ENCODE measurements at regions not wholly inside any gene's neighbourhood (a gene's known extent, or its start where the extent isn't known, plus 50 kb on each side); places are given as distances from the start of the nearest gene placed in this dataset.
"Not testable (repeated sequence)": the region's sequence is repeated elsewhere in the genome, so short reads cannot be mapped to it uniquely, and the experiment has no call there.

DNA sequence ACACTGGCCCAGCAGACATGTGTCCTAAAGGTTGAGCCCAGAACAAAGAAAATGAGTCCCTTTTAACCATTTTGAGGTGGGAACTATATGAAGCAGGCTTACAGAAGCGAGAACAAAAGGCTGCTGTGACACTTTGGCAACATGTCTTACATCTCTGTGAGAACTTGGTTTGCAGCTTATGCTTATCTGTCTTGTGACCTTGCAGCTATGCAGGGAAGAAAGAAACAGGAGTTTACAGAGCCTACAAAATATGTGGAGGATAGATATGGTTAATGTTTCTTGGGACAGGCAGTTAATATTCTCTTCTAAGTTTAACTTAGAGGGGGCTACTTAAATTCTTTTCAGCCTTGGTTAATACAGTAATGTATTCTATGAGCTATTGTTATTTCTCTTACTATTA is 209.1 kb downstream of the PTH2R start:
- FAIRE-seq; DNase-seq (ENCODE audit: low read depth in 1 of 2, low spot score in 2 of 2); H2BK5ac ChIP-seq (ENCODE audit: low read depth, low read length); H3K79me1 ChIP-seq (ENCODE audit: low read depth, low read length); H3K36me3 ChIP-seq (ENCODE audit: control insufficient read depth in 2 of 4, insufficient read depth in 4 of 4, low read length in 3 of 4); H3K4ac ChIP-seq (replicated peaks; ENCODE audit: insufficient read length, low read depth, low read length); H2BK15ac ChIP-seq (ENCODE audit: low read length); H3K23ac ChIP-seq (ENCODE audit: insufficient read length); H2AK5ac ChIP-seq (ENCODE audit: low read depth, low read length); H2AFZ ChIP-seq (ENCODE audit: low read length); H3K9ac ChIP-seq (replicated peaks in 1 of 4; ENCODE audit: extremely low read depth in 1 of 4, low read depth in 3 of 4, low read length in 3 of 4); POLR2A ChIA-PET (ENCODE audit: partially characterized antibody); H4K8ac ChIP-seq (ENCODE audit: extremely low read depth, insufficient read depth, low read length); H3K27me3 ChIP-seq (replicated peaks in 1 of 4; ENCODE audit: control insufficient read depth in 3 of 4, extremely low read depth in 1 of 4, insufficient read depth in 3 of 4, low read length in 3 of 4); H3K9me3 ChIP-seq (ENCODE audit: insufficient read depth in 2 of 2, low read depth in 1 of 2, low read length in 1 of 2); H3K79me2 ChIP-seq (ENCODE audit: control insufficient read depth in 1 of 2, insufficient read depth in 2 of 2, low read length in 2 of 2); H2BK20ac ChIP-seq (ENCODE audit: low read length); H3K4me2 ChIP-seq (ENCODE audit: insufficient read depth in 1 of 2, low read depth in 2 of 2, low read length in 2 of 2); H3K4me1 ChIP-seq (replicated peaks in 1 of 4; ENCODE audit: control insufficient read depth in 3 of 4, insufficient read depth in 4 of 4, low read length in 3 of 4); H3K14ac ChIP-seq (ENCODE audit: insufficient read length); H3K18ac ChIP-seq (ENCODE audit: extremely low read depth, low read length); H4K5ac ChIP-seq (ENCODE audit: insufficient read length, low read depth, low read length); H4K20me1 ChIP-seq (replicated peaks in 1 of 2; ENCODE audit: control insufficient read depth in 1 of 2, insufficient read depth in 2 of 2, low read length in 2 of 2); H2BK120ac ChIP-seq (replicated peaks; ENCODE audit: low read depth, low read length); H4K91ac ChIP-seq (replicated peaks; ENCODE audit: insufficient read length, low read length); H3K23me2 ChIP-seq (ENCODE audit: low read depth, low read length); H2BK12ac ChIP-seq (ENCODE audit: low read depth, low read length); H3K4me3 ChIP-seq (ENCODE audit: extremely low read depth in 1 of 4, insufficient read depth in 2 of 4, low read depth in 3 of 4, low read length in 4 of 4); H3K27ac ChIP-seq (ENCODE audit: low read depth, low read length); H3K56ac ChIP-seq (replicated peaks; ENCODE audit: insufficient read length, low read depth, low read length): not testable (repeated sequence)
- CTCF ChIA-PET (ENCODE audit: partially characterized antibody): interaction anchor here (1.5 kb wide), 1 partner anchor 41 kb away, joined by 3 read pairs; no protein-coding TSS in a partner anchor
- WGBS, 2 experiments (ENCODE audit: extremely low coverage in 1 of 2, insufficient coverage in 1 of 2, insufficient read length in 1 of 2, insufficient replicate concordance in 2 of 2, low coverage in 1 of 2, low lambda C conversion rate in 2 of 2, missing lambda C conversion rate in 1 of 2): 100% methylated on average over 1 of the region's 1 CpG; no CpG with 5 or more reads in 1 of the 2 experiments
